HG02938 (cell line): ENCODE measurements at regions not wholly inside any gene's neighbourhood (a gene's known extent, or its start where the extent isn't known, plus 50 kb on each side); places are given as distances from the start of the nearest gene placed in this dataset.
"Not testable (repeated sequence)": the region's sequence is repeated elsewhere in the genome, so short reads cannot be mapped to it uniquely, and the experiment has no call there.

Experiments used
- ATAC-seq: cut with Tn5 transposase; IDR thresholded peaks from one replicate; pipeline ENCODE4 v1.9.1; 2021; ENCODE audit warnings: mild to moderate bottlenecking, moderate library complexity; ENCODE audit not compliant: unreplicated experiment

- no peak for ATAC-seq
These were observed 102.1 kb upstream of the WDR11 start for GRCh38 chr10:120749072-120749471.

- ATAC-seq = no peak
These were observed 101.2 kb upstream of the WDR11 start for GRCh38 chr10:120749856-120750566.

- ATAC-seq = no peak
These were observed 95.4 kb upstream of the WDR11 start for GRCh38 chr10:120755771-120756170.

- no peak for ATAC-seq
These were observed 90.9 kb upstream of the WDR11 start for GRCh38 chr10:120760253-120760652.

- no peak for ATAC-seq
These were observed 89.2 kb upstream of the WDR11 start for GRCh38 chr10:120761951-120762350.

GRCh38 chr10:120765226-120765803 is 85.8 kb upstream of the WDR11 start:
- ATAC-seq = no peak

- ATAC-seq = no peak
These were observed 82.9 kb upstream of the WDR11 start for GRCh38 chr10:120768227-120768626.

GRCh38 chr10:120770496-120770895 is 80.7 kb upstream of the WDR11 start:
- ATAC-seq = no peak

- ATAC-seq = no peak
These were observed 74.7 kb upstream of the WDR11 start for GRCh38 chr10:120776442-120776841.

GRCh38 chr10:120782336-120782735 is 68.8 kb upstream of the WDR11 start:
- ATAC-seq = no peak

- ATAC-seq = no peak
These were observed 68.1 kb upstream of the WDR11 start for GRCh38 chr10:120783098-120783497.

GRCh38 chr10:120783867-120784266 is 67.3 kb upstream of the WDR11 start:
- no peak for ATAC-seq

GRCh38 chr10:120788771-120789170 is 62.4 kb upstream of the WDR11 start:
- no peak for ATAC-seq

- ATAC-seq = no peak
These were observed 61.6 kb upstream of the WDR11 start for GRCh38 chr10:120789303-120790203.

GRCh38 chr10:120791316-120791715 is 59.8 kb upstream of the WDR11 start:
- ATAC-seq = no peak

- ATAC-seq = no peak
These were observed 58.1 kb upstream of the WDR11 start for GRCh38 chr10:120793088-120793487.

GRCh38 chr10:120794390-120794789 is 56.8 kb upstream of the WDR11 start:
- no peak for ATAC-seq

GRCh38 chr10:120798276-120798675 is 52.9 kb upstream of the WDR11 start:
- not testable (repeated sequence) for ATAC-seq

GRCh38 chr10:120799849-120800248 is 51.3 kb upstream of the WDR11 start:
- ATAC-seq = no peak

GRCh38 chr10:120800528-120801323 is 50.4 kb upstream of the WDR11 start:
- ATAC-seq = no peak
